Neuronal stem cell (in vitro differentiated cells): ENCODE measurements at regions not wholly inside any gene's neighbourhood (a gene's known extent, or its start where the extent isn't known, plus 50 kb on each side); places are given as distances from the start of the nearest gene placed in this dataset.

Experiments used
- DNase-seq: peaks from one replicate; pipeline ENCODE4 v3.0.0-alpha.2; 2013; ENCODE audit warnings: low spot score
- H2AFZ ChIP-seq: one replicate; pipeline ENCODE4 v1.6.1; 2013; ENCODE audit warnings: mild to moderate bottlenecking, low read length, inconsistent platforms
- H2AK5ac ChIP-seq: 2 replicates; pipeline ENCODE4 v1.6.1; 2013; ENCODE audit warnings: low read depth, mild to moderate bottlenecking, inconsistent platforms, low read length, moderate library complexity, mixed read lengths
- H2BK120ac ChIP-seq: 2 replicates; pipeline ENCODE4 v1.6.1; 2013; ENCODE audit warnings: low read depth, mild to moderate bottlenecking, inconsistent platforms, low read length, moderate library complexity, mixed read lengths
- H2BK12ac ChIP-seq: one replicate; pipeline ENCODE4 v1.6.1; 2013; ENCODE audit warnings: low read length, inconsistent platforms
- H2BK15ac ChIP-seq: 2 replicates; pipeline ENCODE4 v1.6.1; 2013; ENCODE audit warnings: mild to moderate bottlenecking, low read length, inconsistent platforms, mixed read lengths
- H2BK5ac ChIP-seq: one replicate; pipeline ENCODE4 v1.6.1; 2013; ENCODE audit warnings: inconsistent platforms, mild to moderate bottlenecking, low read length, moderate library complexity
- H3K14ac ChIP-seq: one replicate; pipeline ENCODE4 v1.6.1; 2013; ENCODE audit warnings: low read length, inconsistent platforms
- H3K18ac ChIP-seq: 2 replicates; pipeline ENCODE4 v1.6.1; 2013; ENCODE audit warnings: low read length, inconsistent platforms
- H3K23ac ChIP-seq: 2 replicates; pipeline ENCODE4 v1.6.1; 2013; ENCODE audit warnings: low read depth, mild to moderate bottlenecking, mixed read lengths, low read length, inconsistent platforms; ENCODE audit not compliant: poor library complexity
- H3K27ac ChIP-seq: replicated peaks from 3 replicates; pipeline ENCODE4 v1.5.1; 2013; ENCODE audit warnings: low read length, inconsistent platforms
- H3K27me3 ChIP-seq, 3 experiments: 2 replicates each; pipeline ENCODE4 v1.6.1; 2013; ENCODE audit warnings: low read length in 3 of 3, mild to moderate bottlenecking in 2 of 3, inconsistent platforms in 1 of 3, low read depth in 1 of 3, mixed read lengths in 1 of 3, moderate library complexity in 1 of 3; ENCODE audit not compliant: control insufficient read depth in 3 of 3, insufficient read depth in 3 of 3
- H3K36me3 ChIP-seq, 2 donors: replicated peaks in 1 of 2; 2 replicates each; pipeline ENCODE4 v1.6.1; 2013; ENCODE audit warnings: low read length in 2 of 2; ENCODE audit not compliant: control insufficient read depth in 2 of 2, insufficient read depth in 2 of 2
- H3K4ac ChIP-seq: 2 replicates; pipeline ENCODE4 v1.6.1; 2013; ENCODE audit warnings: inconsistent platforms, mild to moderate bottlenecking, low read length, moderate library complexity
- H3K4me1 ChIP-seq, 2 donors: 1 replicate in 1 of 2; 2 replicates in 1 of 2; pipeline ENCODE4 v1.6.1; 2013; ENCODE audit warnings: low read length in 2 of 2, low read depth in 1 of 2; ENCODE audit not compliant: control insufficient read depth in 2 of 2, insufficient read depth in 1 of 2
- H3K4me2 ChIP-seq: one replicate; pipeline ENCODE4 v1.6.1; 2013; ENCODE audit warnings: mild to moderate bottlenecking, low read length, inconsistent platforms; ENCODE audit not compliant: insufficient read depth, poor library complexity, severe bottlenecking
- H3K4me3 ChIP-seq, 2 donors: 2 replicates each; pipeline ENCODE4 v1.5.1; 2013; ENCODE audit warnings: low read length in 2 of 2, mild to moderate bottlenecking in 2 of 2, inconsistent platforms in 1 of 2, moderate library complexity in 1 of 2
- H3K79me1 ChIP-seq: one replicate; pipeline ENCODE4 v1.6.1; 2013; ENCODE audit warnings: low read depth, mild to moderate bottlenecking, inconsistent platforms, low read length, moderate library complexity
- H3K9ac ChIP-seq: one replicate; pipeline ENCODE4 v1.6.1; 2013; ENCODE audit warnings: mild to moderate bottlenecking, low read depth, low read length, inconsistent platforms; ENCODE audit not compliant: poor library complexity
- H3K9me3 ChIP-seq, 2 donors: replicated peaks in 1 of 2; 2 replicates each; pipeline versions ENCODE3 to v1.6.1; 2013; ENCODE audit warnings: low read length in 2 of 2, mild to moderate bottlenecking in 2 of 2, inconsistent platforms in 1 of 2, low read depth in 1 of 2, mixed read lengths in 1 of 2, moderate library complexity in 1 of 2; ENCODE audit not compliant: control insufficient read depth in 2 of 2, insufficient read depth in 1 of 2
- H4K8ac ChIP-seq: one replicate; pipeline ENCODE4 v1.6.1; 2013; ENCODE audit warnings: low read depth, mild to moderate bottlenecking, inconsistent platforms, low read length, moderate library complexity
- H4K91ac ChIP-seq: one replicate; pipeline ENCODE4 v1.6.1; 2013; ENCODE audit warnings: low read length, low read depth, mild to moderate bottlenecking, inconsistent platforms; ENCODE audit not compliant: poor library complexity
- WGBS, 2 donors: extraction: QIAGEN DNeasy Blood & Tissue Kit; methylation state at CpG; one replicate each; pipeline ENCODE4 v1.1.7; 2013; ENCODE audit warnings: missing lambda C conversion rate in 2 of 2, mixed read lengths in 1 of 2; ENCODE audit not compliant: insufficient read length in 2 of 2, insufficient replicate concordance in 1 of 2; ENCODE audit errors: extremely low coverage in 2 of 2; 5-methylcytosine and 5-hydroxymethylcytosine counted together

- Histone ChIP-seq H3K9ac (no peak overlapping the region), H3K4me1 (no peaks in the 10 kb centered on the region), H3K4me3 (peak overlapping the region in 1 of 2 donors; percentile 5), H3K4ac (no peak overlapping the region), H2BK5ac (no peak overlapping the region), H3K27ac (no peak overlapping the region), H2AK5ac (no peak overlapping the region), H4K8ac (no peak overlapping the region), H2BK15ac (no peak overlapping the region), H4K91ac (no peak overlapping the region), H3K18ac (no peak overlapping the region), H3K4me2 (no peak overlapping the region), H3K79me1 (no peaks in the 10 kb centered on the region), H2AFZ (no peak overlapping the region), H2BK12ac (no peak overlapping the region), H3K23ac (no peak overlapping the region), H3K14ac (no peak overlapping the region), H3K27me3 (peaks cover 0 to 2% (median 0%) of the 10 kb centered on the region in 3 experiments), H3K36me3 (no peaks in the 10 kb centered on the region), H3K9me3 (peaks cover 6 to 7% of the 10 kb centered on the region in 2 donors), H2BK120ac (no peak overlapping the region)
- WGBS, 2 donors: 100% methylated on average over 2 of the region's 2 CpGs; no CpG with 5 or more reads in 1 of the 2 donors
- no peak for DNase-seq
Observed at GRCh38 chr5:2677689-2678088, 73.8 kb downstream of the IRX2 start.

- no peak overlapping the region for H3K27ac ChIP-seq
Observed at GRCh38 chr5:2675548-2675947, 75.9 kb downstream of the IRX2 start.

DNA sequence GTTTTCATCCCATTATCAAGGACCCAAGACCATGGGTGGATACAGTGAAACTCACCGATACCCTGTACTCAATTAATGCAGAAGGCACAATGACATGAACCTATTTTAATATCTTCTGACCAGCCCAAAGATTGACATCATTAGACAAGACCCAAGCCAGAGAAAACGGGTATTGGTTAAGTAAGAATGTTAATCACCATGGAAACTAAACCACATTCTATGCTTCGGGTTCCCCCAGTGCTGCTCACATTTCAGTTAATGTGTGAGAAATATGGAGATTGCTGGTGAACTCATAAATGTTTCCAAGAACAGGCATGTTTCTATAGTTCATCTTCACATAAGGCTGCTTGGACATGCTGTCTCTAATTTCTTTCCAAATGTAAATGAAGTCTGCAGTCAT, 77.0 kb downstream of the IRX2 start:
- Histone ChIP-seq H2AFZ (no peak overlapping the region), H3K4me2 (no peak overlapping the region), H3K36me3 (no peaks in the 10 kb centered on the region), H2AK5ac (no peak overlapping the region), H3K14ac (no peak overlapping the region), H3K4me3 (no peak overlapping the region), H3K79me1 (no peaks in the 10 kb centered on the region), H3K23ac (no peak overlapping the region), H2BK120ac (no peak overlapping the region), H4K91ac (no peak overlapping the region), H2BK5ac (no peak overlapping the region), H3K4ac (no peak overlapping the region), H2BK15ac (no peak overlapping the region), H3K27ac (no peak overlapping the region), H3K18ac (no peak overlapping the region), H3K9me3 (peaks cover 6 to 7% of the 10 kb centered on the region in 2 donors), H4K8ac (no peak overlapping the region), H3K27me3 (peaks cover 0 to 2% (median 0%) of the 10 kb centered on the region in 3 experiments), H2BK12ac (no peak overlapping the region), H3K4me1 (no peaks in the 10 kb centered on the region), H3K9ac (no peak overlapping the region)
- DNase-seq: no peak
- WGBS, 2 donors: no CpG with 5 or more reads among the region's 3 CpGs

More at GRCh38 chr5:2675548-2675947, 75.9 kb downstream of the IRX2 start:
- H3K4ac ChIP-seq: no peak overlapping the region
- no peak overlapping the region for H3K4me2 ChIP-seq
- H3K36me3 ChIP-seq: no peaks in the 10 kb centered on the region
- no peak overlapping the region for H2BK5ac ChIP-seq
- H2BK120ac ChIP-seq: no peak overlapping the region
- no peak overlapping the region for H3K23ac ChIP-seq
- H4K91ac ChIP-seq: no peak overlapping the region
- no peak overlapping the region for H2BK12ac ChIP-seq
- H2AFZ ChIP-seq: peak overlapping the region; percentile 9
- H2AK5ac ChIP-seq: no peak overlapping the region
- no peak overlapping the region for H3K14ac ChIP-seq
- no peak for DNase-seq
- H3K27me3 ChIP-seq: peaks cover 0 to 2% (median 0%) of the 10 kb centered on the region in 3 experiments
- H4K8ac ChIP-seq: no peak overlapping the region
- no peak overlapping the region for H3K9ac ChIP-seq
- no peak overlapping the region for H3K4me3 ChIP-seq
- no peak overlapping the region for H3K18ac ChIP-seq
- H3K79me1 ChIP-seq: no peaks in the 10 kb centered on the region
- no peaks in the 10 kb centered on the region for H3K4me1 ChIP-seq
- WGBS, 2 donors: no CpG with 5 or more reads among the region's 7 CpGs
- H3K9me3 ChIP-seq: peaks cover 6 to 7% of the 10 kb centered on the region in 2 donors
- H2BK15ac ChIP-seq: no peak overlapping the region

DNA sequence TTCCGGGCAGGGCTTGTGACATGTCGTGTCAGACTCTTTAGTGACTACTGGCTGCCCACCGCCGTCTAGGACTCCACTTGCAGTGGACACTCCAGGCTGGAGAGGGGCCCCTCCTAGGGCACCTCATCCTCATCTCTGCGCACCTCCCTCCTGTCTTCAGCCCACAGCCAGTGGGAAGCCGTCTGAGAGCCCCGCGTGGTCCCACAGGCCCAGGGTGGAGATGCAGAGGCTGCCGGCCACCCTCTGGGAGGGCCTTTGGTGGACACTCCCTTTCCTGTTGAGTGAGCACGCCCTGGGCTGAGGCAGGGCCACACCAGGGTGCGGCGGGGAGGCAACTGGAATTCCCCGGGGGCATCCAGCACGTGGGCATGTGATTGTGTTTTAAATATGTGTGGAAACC, 80.5 kb downstream of the IRX2 start:
- no peak overlapping the region for H3K9ac ChIP-seq
- H3K14ac ChIP-seq: no peak overlapping the region
- no CpG with 5 or more reads among the region's 14 CpGs for WGBS, 2 donors

More for the DNA sequence above, 80.5 kb downstream of the IRX2 start:
- Histone ChIP-seq H2BK15ac (no peak overlapping the region), H3K18ac (peak overlapping the region; percentile 36), H4K91ac (no peak overlapping the region), H2AFZ (no peak overlapping the region), H3K4me3 (no peak overlapping the region), H2AK5ac (no peak overlapping the region), H3K27ac (no peak overlapping the region), H4K8ac (no peak overlapping the region), H3K27me3 (no peaks in the 10 kb centered on the region), H3K9me3 (no peaks in the 10 kb centered on the region), H2BK120ac (no peak overlapping the region), H3K23ac (no peak overlapping the region), H3K36me3 (no peaks in the 10 kb centered on the region), H3K4ac (no peak overlapping the region), H3K79me1 (no peaks in the 10 kb centered on the region), H2BK12ac (peak overlapping the region; percentile 31), H2BK5ac (no peak overlapping the region), H3K4me1 (peaks cover 0 to 3% of the 10 kb centered on the region in 2 donors), H3K4me2 (no peak overlapping the region)
- no peak for DNase-seq
